Lower lobe of right lung (tissue), 2 donors: ENCODE measurements at regions not wholly inside any gene's neighbourhood (a gene's known extent, or its start where the extent isn't known, plus 50 kb on each side); places are given as distances from the start of the nearest gene placed in this dataset.

Experiments used
- ATAC-seq, 2 donors: fragments of 200-7000 bp; cut with Tn5 transposase; one replicate each; pipeline ENCODE4 v1.9.1; 2020 to 2022; ENCODE audit warnings: mild to moderate bottlenecking in 2 of 2, moderate library complexity in 2 of 2
- DNase-seq: peaks from one replicate; pipeline ENCODE4 v3.0.0-alpha.2; 2020
- H3K27ac ChIP-seq: fragments of 200-600 bp; one replicate; pipeline ENCODE4 v1.8.0; 2022
- H3K27me3 ChIP-seq: fragments of 200-600 bp; one replicate; pipeline ENCODE4 v1.8.0; 2022; ENCODE audit warnings: low read depth
- H3K36me3 ChIP-seq: fragments of 200-600 bp; one replicate; pipeline ENCODE4 v1.8.0; 2022; ENCODE audit warnings: mild to moderate bottlenecking
- H3K4me1 ChIP-seq: fragments of 200-600 bp; one replicate; pipeline ENCODE4 v1.8.0; 2022
- H3K4me3 ChIP-seq: fragments of 200-600 bp; one replicate; pipeline ENCODE4 v1.8.0; 2022; ENCODE audit warnings: mild to moderate bottlenecking
- H3K9me3 ChIP-seq: fragments of 200-600 bp; one replicate; pipeline ENCODE4 v1.8.0; 2022
- CTCF ChIP-seq: fragments of 200-600 bp; IDR thresholded peaks from one replicate; pipeline ENCODE4 v1.8.0; 2022; ENCODE audit warnings: antibody characterized with exemption, mild to moderate bottlenecking
- intact Hi-C: fragments of 100-400 bp; cut with DNase I; formaldehyde crosslinking; loops from one replicate; pipeline ENCODE4 v1.11.0; 2022
- donor health status: DM: no; HTN: yes; CAD: no; lungs with severe emphysema.

- H3K9me3 ChIP-seq, result no peaks in the 10 kb centered on the region
- ATAC-seq (peak; percentile 63 to 79), DNase-seq (no peak)
- H3K27me3 ChIP-seq, result no peaks in the 10 kb centered on the region
- no peak overlapping the region for H3K4me3 ChIP-seq
- peak; percentile 52 for TF ChIP-seq CTCF
- no peaks in the 10 kb centered on the region for H3K4me1 ChIP-seq
- intact Hi-C loops, result no loop called here
- no peak overlapping the region for H3K27ac ChIP-seq
- H3K36me3 ChIP-seq, result no peaks in the 10 kb centered on the region
Observed at GRCh38 chr1:117284399-117285215, 73.9 kb upstream of the VTCN1 start.

- H3K4me3 ChIP-seq, result no peak overlapping the region
- no peaks in the 10 kb centered on the region for H3K9me3 ChIP-seq
- DNase-seq (no peak), ATAC-seq (no peak)
- intact Hi-C loops, result no loop called here
- no peaks in the 10 kb centered on the region for H3K36me3 ChIP-seq
- H3K4me1 ChIP-seq, result no peaks in the 10 kb centered on the region
- H3K27ac ChIP-seq, result no peak overlapping the region
- H3K27me3 ChIP-seq, result no peaks in the 10 kb centered on the region
- no peak for TF ChIP-seq CTCF
Observed at GRCh38 chr1:117278531-117278930, 67.8 kb upstream of the VTCN1 start.

- intact Hi-C loops, result no loop called here
- H3K27ac ChIP-seq, result no peak overlapping the region
- ATAC-seq, result no peak
Observed at GRCh38 chr1:117275055-117275454, 64.3 kb upstream of the VTCN1 start.

GRCh38 chr1:117271959-117272358, 61.2 kb upstream of the VTCN1 start:
- DNase-seq (no peak), ATAC-seq (no peak)
- Histone ChIP-seq H3K4me3 (no peak overlapping the region), H3K36me3 (no peaks in the 10 kb centered on the region), H3K27me3 (no peaks in the 10 kb centered on the region), H3K9me3 (no peaks in the 10 kb centered on the region), H3K27ac (no peak overlapping the region), H3K4me1 (peaks cover 16% of the 10 kb centered on the region)
- intact Hi-C loops, result no loop called here
- no peak for TF ChIP-seq CTCF

More at GRCh38 chr1:117275055-117275454, 64.3 kb upstream of the VTCN1 start:
- H3K36me3 ChIP-seq, result no peaks in the 10 kb centered on the region
- no peak for DNase-seq
- no peaks in the 10 kb centered on the region for H3K4me1 ChIP-seq
- no peaks in the 10 kb centered on the region for H3K9me3 ChIP-seq
- no peaks in the 10 kb centered on the region for H3K27me3 ChIP-seq
- no peak for TF ChIP-seq CTCF
- no peak overlapping the region for H3K4me3 ChIP-seq

- Histone ChIP-seq H3K4me3 (no peak overlapping the region), H3K27ac (no peak overlapping the region), H3K4me1 (peaks cover 18% of the 10 kb centered on the region), H3K36me3 (no peaks in the 10 kb centered on the region), H3K9me3 (no peaks in the 10 kb centered on the region), H3K27me3 (no peaks in the 10 kb centered on the region)
- intact Hi-C loops, result no loop called here
- DNase-seq (no peak), ATAC-seq (no peak)
- no peak for TF ChIP-seq CTCF
Observed at GRCh38 chr1:117271129-117271528, 60.4 kb upstream of the VTCN1 start.
